Kidney capillary endothelial cell (primary cell): ENCODE measurements at regions not wholly inside any gene's neighbourhood (a gene's known extent, or its start where the extent isn't known, plus 50 kb on each side); places are given as distances from the start of the nearest gene placed in this dataset.
A peak's percentile ranks its signal among the peaks of the same experiment; 100 is the strongest.

ENCODE experiments used
- DNase-seq: peaks from one replicate; pipeline ENCODE4 v3.0.0-alpha.2; 2018; ENCODE audit warnings: low spot score

DNA sequence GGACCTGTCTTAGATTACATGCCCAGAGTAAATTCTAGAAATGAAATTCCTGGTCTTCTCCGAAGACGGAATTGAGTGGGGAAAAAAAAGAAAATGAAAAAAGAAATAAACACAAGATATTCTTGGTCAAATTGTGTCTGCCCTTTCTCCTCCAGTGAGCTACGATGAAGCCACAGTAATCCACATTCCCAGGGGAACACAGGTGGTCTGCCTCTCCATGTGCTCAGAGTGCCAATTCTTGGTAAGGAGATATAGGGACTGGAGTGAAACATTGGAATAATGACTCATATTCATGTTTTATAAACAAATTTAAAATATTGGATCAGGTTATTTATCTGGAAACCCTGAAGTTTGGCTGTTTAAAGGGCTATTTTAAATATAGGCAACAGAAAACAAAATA lies 54.2 kb upstream of the MGST2 start:
- no peak for DNase-seq

DNA sequence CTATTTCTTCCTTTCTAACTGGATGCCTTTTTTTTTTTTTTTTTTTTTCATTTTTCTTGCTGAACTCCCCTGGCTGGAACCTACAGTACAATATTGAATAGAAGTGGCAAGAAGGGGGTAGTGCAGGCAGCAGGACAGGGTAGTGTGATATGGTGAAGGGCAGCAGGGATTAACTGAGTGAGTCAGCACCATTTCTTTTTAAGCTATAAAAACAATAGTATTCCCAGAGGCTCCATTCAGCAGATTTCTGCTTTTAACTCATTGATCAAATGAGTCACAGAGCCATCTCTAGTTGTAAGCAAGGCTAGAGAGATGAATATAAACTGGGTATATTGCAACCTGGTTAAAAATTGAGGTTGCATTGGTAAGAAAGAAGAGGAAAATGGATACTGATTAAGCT lies 53.6 kb upstream of the SETD7 start:
- peak; percentile 73 for DNase-seq

DNA sequence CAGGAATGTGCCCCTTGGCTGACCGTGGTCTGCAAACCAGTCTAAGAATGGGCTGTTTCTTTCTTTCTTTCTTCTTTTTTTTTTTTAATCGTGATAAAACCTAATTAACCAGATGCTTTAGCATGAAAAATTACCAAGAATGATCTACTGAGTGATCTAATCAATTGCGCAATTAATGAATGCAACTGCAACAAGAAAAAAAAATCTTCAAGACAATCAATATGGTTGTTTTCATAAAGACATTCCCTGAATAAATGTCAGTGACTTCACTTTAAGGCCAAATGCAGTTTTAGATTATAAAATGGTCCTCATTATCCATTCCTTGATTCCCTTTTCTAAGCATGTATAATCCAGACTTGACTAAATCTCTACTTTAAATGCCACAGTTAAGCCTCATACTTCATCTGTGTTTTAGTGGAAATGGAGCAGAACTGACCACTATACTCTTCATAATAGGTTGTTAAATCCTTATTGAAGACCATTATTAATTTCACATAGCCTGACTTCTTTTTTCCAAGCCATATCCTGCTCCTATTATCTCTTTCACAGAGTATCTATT lies 51.6 kb upstream of the SETD7 start:
- DNase-seq: no peak

DNA sequence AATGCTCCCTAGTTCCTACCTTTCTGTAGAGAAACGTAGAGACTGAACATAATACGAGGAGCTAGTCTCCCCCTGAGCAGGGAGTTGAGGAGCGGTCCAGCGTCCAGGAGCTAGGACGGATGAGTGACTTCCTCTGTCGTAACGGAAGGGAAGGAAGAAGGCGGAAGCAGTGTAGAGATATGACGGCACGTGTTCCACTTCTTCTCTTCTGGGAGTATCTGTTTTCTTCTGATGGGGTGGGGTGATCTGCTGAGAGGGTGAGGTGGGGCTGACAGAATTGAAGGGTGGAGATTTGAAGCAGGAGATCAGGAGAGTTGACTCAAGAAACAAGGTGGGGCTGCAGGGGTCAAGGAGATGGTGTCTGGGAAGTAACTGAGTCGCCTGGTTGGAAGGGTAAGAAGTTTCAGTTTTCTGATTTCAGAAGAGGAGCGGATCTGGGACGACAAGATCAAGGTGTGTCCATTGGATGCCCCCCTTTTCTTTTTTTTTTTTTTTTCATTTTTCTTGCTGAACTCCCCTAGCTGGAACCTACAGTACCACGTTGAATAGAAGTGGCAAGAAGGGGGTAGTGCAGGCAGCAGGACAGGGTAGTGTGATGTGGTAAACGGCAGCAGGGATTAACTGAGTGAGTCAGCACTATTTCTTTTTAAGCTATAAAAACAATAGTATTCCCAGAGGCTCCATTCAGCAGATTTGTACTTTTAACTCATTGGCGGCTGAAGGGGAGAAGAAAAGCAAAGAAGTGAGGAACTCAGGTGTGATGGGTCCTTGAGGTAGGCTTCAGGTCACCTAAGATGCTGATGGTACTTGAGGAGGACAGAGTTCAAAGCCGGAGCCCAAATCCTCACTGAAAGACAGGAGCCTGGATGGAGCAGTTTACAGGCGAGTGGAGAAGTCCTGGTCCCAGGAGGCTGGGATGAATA lies 50.8 kb upstream of the SETD7 start:
- DNase-seq: peak; percentile 33

DNA sequence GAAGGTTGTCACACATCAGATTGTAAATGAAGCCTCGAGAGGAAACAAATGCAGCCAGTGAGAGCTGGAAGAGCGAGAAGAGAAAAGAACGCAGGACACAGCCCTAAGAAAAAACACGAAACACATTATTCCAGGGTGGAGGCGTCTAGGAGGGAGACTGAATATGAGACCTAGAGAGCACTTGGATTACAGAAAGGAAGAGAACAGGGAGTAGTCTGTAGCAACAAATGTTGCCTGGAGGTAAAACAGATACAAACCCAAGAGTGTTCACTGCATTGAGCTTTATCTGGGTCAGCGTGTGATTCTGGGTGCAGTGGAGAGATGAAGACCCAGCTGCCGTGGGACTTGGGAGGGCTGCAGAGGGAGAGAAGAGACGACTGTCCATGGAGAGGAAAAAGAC lies 50.1 kb upstream of the SETD7 start:
- DNase-seq: no peak
